A549 (cell line): ENCODE measurements at regions not wholly inside any gene's neighbourhood (a gene's known extent, or its start where the extent isn't known, plus 50 kb on each side); places are given as distances from the start of the nearest gene placed in this dataset.

ENCODE experiments used
- ATAC-seq, 2 experiments: fragments of 200-7000 bp in 1 of 2; fragments of >200 bp in 1 of 2; cut with Nextera tagmentation in 1 of 2; cut with Tn5 transposase in 1 of 2; 3 replicates each; pipeline versions ENCODE4 v1.8.0 to v1.9.1; 2018 to 2020; ENCODE audit warnings: mild to moderate bottlenecking in 1 of 2, moderate library complexity in 1 of 2
- CTCF ChIA-PET: fragments of 300-600 bp; sonication (Branson Sonifier 250); formaldehyde crosslinking; extraction: SDS; loops from one replicate; lab custom pipeline; 2021; ENCODE audit warnings: antibody characterized with exemption, inconsistent platforms; lab: Yijun Ruan, JAX
- POLR2A ChIA-PET: fragments of 350-600 bp; formaldehyde crosslinking; extraction: SDS; loops from one replicate; lab custom pipeline; 2021; ENCODE audit warnings: antibody characterized with exemption, inconsistent platforms; lab: Yijun Ruan, JAX
- DNase-seq, 2 experiments: peaks; one replicate each; pipeline versions ENCODE4 v3.0.0 to v3.0.0-alpha.2; 2011 to 2016; ENCODE audit warnings: low read depth in 1 of 2, low spot score in 1 of 2
- FAIRE-seq: peaks from 2 replicates; lab custom pipeline; 2011; peaks lifted over from hg19 to GRCh38; lab: Jason Lieb, UNC
- H3K27ac ChIP-seq, 2 experiments: fragments of >200 bp; sonication (Bioruptor Twin); formaldehyde crosslinking; 3 replicates each; pipeline ENCODE4 v1.5.1; 2016 to 2017
- H3K4me1 ChIP-seq: fragments of >200 bp; sonication (Bioruptor Twin); formaldehyde crosslinking; 3 replicates; pipeline ENCODE4 v1.6.1; 2016
- H3K4me2 ChIP-seq: fragments of >200 bp; sonication (Bioruptor Twin); formaldehyde crosslinking; 3 replicates; pipeline ENCODE4 v1.6.1; 2016
- H3K4me3 ChIP-seq: fragments of >200 bp; sonication (Bioruptor Twin); formaldehyde crosslinking; 3 replicates; pipeline ENCODE4 v1.5.1; 2016
- H3K9me3 ChIP-seq: fragments of >200 bp; sonication (Bioruptor Twin); formaldehyde crosslinking; 3 replicates; pipeline ENCODE4 v1.6.1; 2016
- ATOH8 ChIP-seq: fragments of 250-450 bp; sonication (Bioruptor Pico); IDR thresholded peaks from 2 replicates; pipeline ENCODE4 v1.5.0; 2020; ENCODE audit warnings: low read depth, mild to moderate bottlenecking, moderate library complexity
- BHLHE40 ChIP-seq: IDR thresholded peaks from 2 replicates; pipeline ENCODE4 v1.6.1; 2012; ENCODE audit warnings: low read depth, low read length, inconsistent platforms
- CBX2 ChIP-seq: fragments of 200-600 bp; sonication (generic); IDR thresholded peaks from 2 replicates; pipeline ENCODE4 v1.6.1; 2016; ENCODE audit warnings: low read depth, mild to moderate bottlenecking, borderline replicate concordance
- CBX8 ChIP-seq: fragments of 200-600 bp; sonication (generic); IDR thresholded peaks from 2 replicates; pipeline ENCODE4 v1.6.1; 2016
- CEBPB ChIP-seq, 2 experiments: fragments of >200 bp in 1 of 2; sonication (Bioruptor Twin) in 1 of 2; formaldehyde crosslinking in 1 of 2; IDR thresholded peaks; 2 replicates each; pipeline ENCODE4 v1.6.1; 2012 to 2016
- CHD2 ChIP-seq: fragments of 150-350 bp; IDR thresholded peaks from 2 replicates; pipeline ENCODE4 v1.6.1; 2014; ENCODE audit warnings: low read length; ENCODE audit not compliant: partially characterized antibody
- CHD4 ChIP-seq: fragments of 200-600 bp; sonication (generic); IDR thresholded peaks from 2 replicates; pipeline ENCODE4 v1.6.1; 2016; ENCODE audit warnings: antibody characterized with exemption, mild to moderate bottlenecking, borderline replicate concordance
- CTCF ChIP-seq: fragments of >200 bp; sonication (Bioruptor Twin); formaldehyde crosslinking; IDR thresholded peaks from 3 replicates; pipeline ENCODE4 v1.5.1; 2016
- EHF ChIP-seq: fragments of 250-450 bp; sonication (Bioruptor Pico); IDR thresholded peaks from 2 replicates; pipeline ENCODE4 v1.5.0; 2020; ENCODE audit warnings: mild to moderate bottlenecking
- EHMT2 ChIP-seq: fragments of 200-600 bp; sonication (generic); IDR thresholded peaks from 2 replicates; pipeline ENCODE4 v1.6.1; 2016; ENCODE audit warnings: antibody characterized with exemption, low read depth, mild to moderate bottlenecking, moderate library complexity
- FOSB ChIP-seq: fragments of 250-450 bp; sonication (Bioruptor Pico); IDR thresholded peaks from 2 replicates; pipeline ENCODE4 v1.5.0; 2020; ENCODE audit warnings: mild to moderate bottlenecking, moderate library complexity
- HDAC2 ChIP-seq: fragments of 200-600 bp; sonication (generic); IDR thresholded peaks from 2 replicates; pipeline ENCODE4 v1.6.1; 2016
- HOXA7 ChIP-seq: fragments of 250-450 bp; sonication (Bioruptor Pico); IDR thresholded peaks from 2 replicates; pipeline ENCODE4 v1.5.0; 2020; ENCODE audit warnings: mild to moderate bottlenecking, moderate library complexity
- KDM5A ChIP-seq: fragments of 200-600 bp; sonication (generic); IDR thresholded peaks from 2 replicates; pipeline ENCODE4 v1.6.1; 2016; ENCODE audit warnings: antibody characterized with exemption, mild to moderate bottlenecking
- MAZ ChIP-seq: fragments of 150-350 bp; IDR thresholded peaks from 2 replicates; pipeline ENCODE4 v1.6.1; 2014; ENCODE audit warnings: antibody characterized with exemption, low read depth, low read length, borderline replicate concordance
- MYC ChIP-seq: IDR thresholded peaks from 2 replicates; pipeline ENCODE4 v1.6.1; 2012; ENCODE audit warnings: mild to moderate bottlenecking, inconsistent platforms, low read length, improper control_type of control experiment, borderline replicate concordance
- NFE2L2 ChIP-seq: fragments of 150-350 bp; conservative IDR thresholded peaks from 2 replicates; pipeline ENCODE4 v1.6.1; 2014; ENCODE audit warnings: low read length
- NPAS2 ChIP-seq: fragments of 250-450 bp; sonication (Bioruptor Pico); IDR thresholded peaks from 2 replicates; pipeline ENCODE4 v1.8.0; 2022; ENCODE audit warnings: mild to moderate bottlenecking, moderate library complexity, borderline replicate concordance
- PBX3 ChIP-seq: IDR thresholded peaks from 2 replicates; pipeline ENCODE4 v1.6.1; 2012
- PHF8 ChIP-seq: fragments of 200-600 bp; sonication (generic); IDR thresholded peaks from 2 replicates; pipeline ENCODE4 v1.6.1; 2016; ENCODE audit warnings: low read depth, mild to moderate bottlenecking, antibody characterized with exemption, moderate library complexity, borderline replicate concordance
- POLR2A ChIP-seq: IDR thresholded peaks from 2 replicates; pipeline ENCODE4 v1.6.1; 2012; ENCODE audit warnings: mild to moderate bottlenecking, low read length
- RAD21 ChIP-seq, 2 experiments: fragments of >200 bp in 1 of 2; sonication (Bioruptor Twin) in 1 of 2; formaldehyde crosslinking in 1 of 2; IDR thresholded peaks in 1 of 2; conservative IDR thresholded peaks in 1 of 2; 2 replicates in 1 of 2; 3 replicates in 1 of 2; pipeline ENCODE4 v1.6.1; 2012 to 2018; ENCODE audit warnings: inconsistent platforms in 1 of 2
- RCOR1 ChIP-seq: fragments of 150-350 bp; IDR thresholded peaks from 2 replicates; pipeline ENCODE4 v1.6.1; 2014; ENCODE audit warnings: antibody characterized with exemption, low read length, low read depth
- RFX5 ChIP-seq: fragments of 450-650 bp; IDR thresholded peaks from 2 replicates; pipeline ENCODE4 v1.7.1; 2014; ENCODE audit warnings: antibody characterized with exemption, mild to moderate bottlenecking, moderate library complexity
- TFCP2L1 ChIP-seq: fragments of 250-450 bp; sonication (Bioruptor Pico); IDR thresholded peaks from 2 replicates; pipeline ENCODE4 v1.5.0; 2021; ENCODE audit warnings: mild to moderate bottlenecking
- TP53 ChIP-seq: fragments of 250-450 bp; sonication (Bioruptor Pico); IDR thresholded peaks from 2 replicates; pipeline ENCODE4 v1.5.0; 2021; ENCODE audit warnings: mild to moderate bottlenecking, moderate library complexity
- ZC3H11A ChIP-seq: fragments of 450-650 bp; IDR thresholded peaks from 2 replicates; pipeline ENCODE4 v1.6.1; 2014; ENCODE audit warnings: antibody characterized with exemption, mild to moderate bottlenecking
- ZFP36 ChIP-seq: fragments of 450-650 bp; IDR thresholded peaks from 2 replicates; pipeline ENCODE4 v1.6.1; 2014; ENCODE audit warnings: borderline replicate concordance; ENCODE audit not compliant: partially characterized antibody
- WGBS: methylation state at CpG from one replicate; pipeline ENCODE4 v1.1.6; 2017; ENCODE audit errors: missing lambda C conversion rate; 5-methylcytosine and 5-hydroxymethylcytosine counted together

GRCh38 chr4:96097040-96097607 is 257.2 kb downstream of the PDHA2 start:
- CTCF ChIA-PET = no interaction called here
- Histone ChIP-seq H3K9me3 (no peaks in the 10 kb centered on the region), H3K27ac (no peak overlapping the region), H3K4me3 (no peak overlapping the region), H3K4me1 (no peaks in the 10 kb centered on the region), H3K4me2 (no peak overlapping the region)
- WGBS = 44% methylated on average over 7 of the region's 7 CpGs
- no peak for ATAC-seq
- no peak for FAIRE-seq
- no peak for TF ChIP-seq CBX8
- no peak for TF ChIP-seq ZC3H11A
- TF ChIP-seq EHF (CRISPR knock-in tag) = no peak
- TF ChIP-seq ZFP36 = no peak
- no peak for TF ChIP-seq RCOR1
- TF ChIP-seq CEBPB (IDR thresholded peaks at IDR 0.05) = no peak
- no peak for TF ChIP-seq POLR2A
- no peak for TF ChIP-seq NFE2L2
- no peak for TF ChIP-seq EHMT2
- TF ChIP-seq PHF8 = no peak
- no peak for TF ChIP-seq HOXA7
- TF ChIP-seq CBX2 = no peak
- TF ChIP-seq BHLHE40 = no peak
- no peak for TF ChIP-seq PBX3
- TF ChIP-seq RAD21 (conservative IDR thresholded peaks at IDR 0.05 in 1 of 2, IDR thresholded peaks at IDR 0.05 in 1 of 2) = no peak
- no peak for TF ChIP-seq MYC
- TF ChIP-seq CHD4 = no peak
- TF ChIP-seq, all 56 proteins: peak for 0
- POLR2A ChIA-PET = no interaction called here
- DNase-seq = no peak

- Histone ChIP-seq H3K27ac (no peak overlapping the region), H3K4me2 (no peak overlapping the region), H3K4me3 (no peak overlapping the region), H3K9me3 (no peaks in the 10 kb centered on the region), H3K4me1 (no peaks in the 10 kb centered on the region)
- ChIA-PET CTCF (no interaction called here), POLR2A (no interaction called here)
- ATAC-seq (no peak), DNase-seq (no peak), FAIRE-seq (no peak)
- no peak for TF ChIP-seq FOSB (CRISPR knock-in tag)
- TF ChIP-seq NPAS2 = no peak
- no peak for TF ChIP-seq RFX5
- no peak for TF ChIP-seq NFE2L2
- no peak for TF ChIP-seq CHD2
- no peak for TF ChIP-seq TFCP2L1 (CRISPR knock-in tag)
- TF ChIP-seq ATOH8 (CRISPR knock-in tag) = no peak
- TF ChIP-seq KDM5A = no peak
- no peak for TF ChIP-seq TP53 (CRISPR knock-in tag)
- TF ChIP-seq CTCF = no peak
- no peak for TF ChIP-seq POLR2A
- TF ChIP-seq MAZ = no peak
- no peak for TF ChIP-seq PHF8
- no peak for TF ChIP-seq HDAC2
- WGBS = 36% methylated on average over 1 of the region's 1 CpG
Measured at GRCh38 chr4:96097693-96098092, 257.8 kb downstream of the PDHA2 start.
